ENCODE measurements at regions not wholly inside any gene's neighbourhood (a gene's known extent, or its start where the extent isn't known, plus 50 kb on each side); places are given as distances from the start of the nearest gene placed in this dataset.

- no peak for TF ChIP-seq RXRA (IDR thresholded peaks at IDR 0.05)
- no peak for TF ChIP-seq MAX (IDR thresholded peaks at IDR 0.05)
- no peak for TF ChIP-seq FOXA1 (IDR thresholded peaks at IDR 0.05)
- TF ChIP-seq RAD21 (IDR thresholded peaks at IDR 0.05): no peak
- no peak for TF ChIP-seq CTCF (IDR thresholded peaks at IDR 0.05; ENCODE audit: low read depth, low read length, missing input control)
- TF ChIP-seq GABPA (IDR thresholded peaks at IDR 0.05 in 1 of 2, conservative IDR thresholded peaks at IDR 0.05 in 1 of 2): no peak
- no peak for TF ChIP-seq ATF3 (IDR thresholded peaks at IDR 0.05)
- TF ChIP-seq REST (IDR thresholded peaks at IDR 0.05): no peak
- TF ChIP-seq HNF4A (conservative IDR thresholded peaks at IDR 0.05): no peak
- TF ChIP-seq TAF1 (conservative IDR thresholded peaks at IDR 0.05): no peak
Observed at GRCh38 chr17:13749166-13749890, 147.6 kb upstream of the HS3ST3A1 start.
